ENCODE measurements at regions not wholly inside any gene's neighbourhood (a gene's known extent, or its start where the extent isn't known, plus 50 kb on each side); places are given as distances from the start of the nearest gene placed in this dataset.

DNA sequence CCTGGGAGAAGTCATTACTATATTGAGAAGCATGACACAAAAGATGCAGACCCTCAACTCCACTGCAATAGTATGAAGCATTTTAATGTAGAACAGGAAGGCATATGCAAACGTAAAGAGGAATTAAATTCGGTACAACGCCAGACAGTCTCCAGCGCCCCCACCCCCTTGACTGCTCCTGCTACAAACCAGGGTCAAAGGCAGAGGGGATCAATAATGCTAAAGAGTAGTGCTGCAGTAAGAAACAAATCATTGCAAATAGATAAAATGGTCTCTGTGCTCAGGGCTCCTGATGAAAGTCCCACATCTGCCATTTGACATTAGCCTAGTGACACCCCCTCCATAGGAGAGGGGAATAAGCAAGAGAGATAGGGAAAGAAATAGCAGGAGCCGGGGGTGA is 164.9 kb upstream of the BLID start:
- Histone ChIP-seq H2BK5ac (ENCODE audit: low read depth, low read length, poor library complexity, severe bottlenecking) (no peak overlapping the region), H3K23ac (ENCODE audit: low read depth, low read length) (no peak overlapping the region), H3K14ac (replicated peaks; ENCODE audit: low read depth, low read length) (no peak overlapping the region), H2AFZ (replicated peaks; ENCODE audit: low read length, poor library complexity) (no peak overlapping the region), H3K4me1 (ENCODE audit: control insufficient read depth, insufficient read depth, low read length) (peaks cover 5% of the 10 kb centered on the region), H3K79me1 (ENCODE audit: low read depth in 1 of 2, low read length in 2 of 2) (no peaks in the 10 kb centered on the region), H2BK15ac (ENCODE audit: low read depth, low read length) (no peak overlapping the region), H3K4ac (ENCODE audit: low read depth, low read length) (no peak overlapping the region), H4K8ac (ENCODE audit: low read depth in 2 of 2, low read length in 2 of 2) (no peak overlapping the region), H3K9me3 (ENCODE audit: control insufficient read depth, insufficient read depth, low read length) (no peaks in the 10 kb centered on the region), H3K36me3 (ENCODE audit: control insufficient read depth, insufficient read depth, low read length) (peaks cover 9% of the 10 kb centered on the region), H4K91ac (ENCODE audit: insufficient read depth, low read depth, low read length) (no peak overlapping the region), H3K27ac (ENCODE audit: insufficient read depth, low read length) (no peak overlapping the region), H2BK120ac (ENCODE audit: low read depth, low read length) (no peak overlapping the region), H2AK9ac (replicated peaks; ENCODE audit: low read depth, low read length, poor library complexity) (no peak overlapping the region), H2AK5ac (ENCODE audit: low read depth, low read length) (no peak overlapping the region), H3K56ac (ENCODE audit: extremely low read depth, insufficient read depth, low read length) (no peak overlapping the region), H3K9ac (ENCODE audit: low read depth, low read length) (no peak overlapping the region), H3K18ac (ENCODE audit: low read depth, low read length) (no peak overlapping the region), H3K4me3 (ENCODE audit: insufficient read depth, low read depth, low read length) (no peak overlapping the region), H2BK20ac (ENCODE audit: low read depth, low read length) (no peak overlapping the region), H3K9me1 (ENCODE audit: insufficient read depth, low read length) (no peaks in the 10 kb centered on the region), H3K27me3 (ENCODE audit: control insufficient read depth, insufficient read depth, low read length) (no peaks in the 10 kb centered on the region), H4K20me1 (ENCODE audit: insufficient read depth, low read length) (no peaks in the 10 kb centered on the region), H3K4me2 (ENCODE audit: low read depth, low read length) (no peak overlapping the region), H4K5ac (ENCODE audit: low read depth, low read length) (no peak overlapping the region)
- intact Hi-C loops (cut with micrococcal nuclease) (no loop called here), in situ Hi-C loops (cut with MboI; ENCODE audit: low sequenced_read_pairs) (no loop called here), dilution Hi-C loops (cut with HindIII; ENCODE audit: low sequenced_read_pairs, unreplicated experiment) (no loop called here)
- ATAC-seq (ENCODE audit: low read depth), result no peak
- POLR2A ChIA-PET (ENCODE audit: unreplicated experiment), result no interaction called here
- CTCF ChIA-PET, result no interaction called here
- TF ChIP-seq BHLHE40 (IDR thresholded peaks at IDR 0.05; ENCODE audit: low read depth, low read length) (no peak), NFE2L2 (IDR thresholded peaks at IDR 0.05; ENCODE audit: low read depth, low read length) (no peak), POLR2A (IDR thresholded peaks at IDR 0.05; ENCODE audit: low read depth, low read length) (no peak), RFX5 (IDR thresholded peaks at IDR 0.05; ENCODE audit: low read depth, low read length) (no peak), RAD21 (IDR thresholded peaks at IDR 0.05; ENCODE audit: low read length) (no peak), MAZ (IDR thresholded peaks at IDR 0.05; ENCODE audit: borderline replicate concordance, low read depth, low read length) (no peak), MXI1 (IDR thresholded peaks at IDR 0.05; ENCODE audit: borderline replicate concordance, low read depth, low read length) (no peak), RCOR1 (IDR thresholded peaks at IDR 0.05; ENCODE audit: insufficient replicate concordance, low read length) (no peak), CEBPB (IDR thresholded peaks at IDR 0.05; ENCODE audit: low read depth, low read length) (no peak), MAFK (IDR thresholded peaks at IDR 0.05; ENCODE audit: low read depth, low read length) (no peak), CHD1 (IDR thresholded peaks at IDR 0.05; ENCODE audit: low read depth, low read length) (no peak), SMC3 (IDR thresholded peaks at IDR 0.05; ENCODE audit: low read depth, low read length) (no peak)
- TF ChIP-seq, protein P1, sequence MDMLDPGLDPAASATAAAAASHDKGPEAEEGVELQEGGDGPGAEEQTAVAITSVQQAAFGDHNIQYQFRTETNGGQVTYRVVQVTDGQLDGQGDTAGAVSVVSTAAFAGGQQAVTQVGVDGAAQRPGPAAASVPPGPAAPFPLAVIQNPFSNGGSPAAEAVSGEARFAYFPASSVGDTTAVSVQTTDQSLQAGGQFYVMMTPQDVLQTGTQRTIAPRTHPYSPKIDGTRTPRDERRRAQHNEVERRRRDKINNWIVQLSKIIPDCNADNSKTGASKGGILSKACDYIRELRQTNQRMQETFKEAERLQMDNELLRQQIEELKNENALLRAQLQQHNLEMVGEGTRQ (IDR thresholded peaks at IDR 0.05; ENCODE audit: low read depth, low read length), result no peak
- TF ChIP-seq, protein P2, sequence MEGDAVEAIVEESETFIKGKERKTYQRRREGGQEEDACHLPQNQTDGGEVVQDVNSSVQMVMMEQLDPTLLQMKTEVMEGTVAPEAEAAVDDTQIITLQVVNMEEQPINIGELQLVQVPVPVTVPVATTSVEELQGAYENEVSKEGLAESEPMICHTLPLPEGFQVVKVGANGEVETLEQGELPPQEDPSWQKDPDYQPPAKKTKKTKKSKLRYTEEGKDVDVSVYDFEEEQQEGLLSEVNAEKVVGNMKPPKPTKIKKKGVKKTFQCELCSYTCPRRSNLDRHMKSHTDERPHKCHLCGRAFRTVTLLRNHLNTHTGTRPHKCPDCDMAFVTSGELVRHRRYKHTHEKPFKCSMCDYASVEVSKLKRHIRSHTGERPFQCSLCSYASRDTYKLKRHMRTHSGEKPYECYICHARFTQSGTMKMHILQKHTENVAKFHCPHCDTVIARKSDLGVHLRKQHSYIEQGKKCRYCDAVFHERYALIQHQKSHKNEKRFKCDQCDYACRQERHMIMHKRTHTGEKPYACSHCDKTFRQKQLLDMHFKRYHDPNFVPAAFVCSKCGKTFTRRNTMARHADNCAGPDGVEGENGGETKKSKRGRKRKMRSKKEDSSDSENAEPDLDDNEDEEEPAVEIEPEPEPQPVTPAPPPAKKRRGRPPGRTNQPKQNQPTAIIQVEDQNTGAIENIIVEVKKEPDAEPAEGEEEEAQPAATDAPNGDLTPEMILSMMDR (conservative IDR thresholded peaks at IDR 0.05; ENCODE audit: low read depth, low read length), result no peak
- TF ChIP-seq, protein P3, sequence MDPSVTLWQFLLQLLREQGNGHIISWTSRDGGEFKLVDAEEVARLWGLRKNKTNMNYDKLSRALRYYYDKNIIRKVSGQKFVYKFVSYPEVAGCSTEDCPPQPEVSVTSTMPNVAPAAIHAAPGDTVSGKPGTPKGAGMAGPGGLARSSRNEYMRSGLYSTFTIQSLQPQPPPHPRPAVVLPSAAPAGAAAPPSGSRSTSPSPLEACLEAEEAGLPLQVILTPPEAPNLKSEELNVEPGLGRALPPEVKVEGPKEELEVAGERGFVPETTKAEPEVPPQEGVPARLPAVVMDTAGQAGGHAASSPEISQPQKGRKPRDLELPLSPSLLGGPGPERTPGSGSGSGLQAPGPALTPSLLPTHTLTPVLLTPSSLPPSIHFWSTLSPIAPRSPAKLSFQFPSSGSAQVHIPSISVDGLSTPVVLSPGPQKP (IDR thresholded peaks at IDR 0.05; ENCODE audit: borderline replicate concordance, low read depth, low read length), result no peak
- no peak for DNase-seq
- no CpG with 5 or more reads among the region's 5 CpGs for WGBS, 2 experiments (ENCODE audit: extremely low coverage in 2 of 2, insufficient read length in 1 of 2)
- BruUV-seq (replicated peaks), result no TSS peak
